ENCODE measurements at regions not wholly inside any gene's neighbourhood (a gene's known extent, or its start where the extent isn't known, plus 50 kb on each side); places are given as distances from the start of the nearest gene placed in this dataset.

DNA sequence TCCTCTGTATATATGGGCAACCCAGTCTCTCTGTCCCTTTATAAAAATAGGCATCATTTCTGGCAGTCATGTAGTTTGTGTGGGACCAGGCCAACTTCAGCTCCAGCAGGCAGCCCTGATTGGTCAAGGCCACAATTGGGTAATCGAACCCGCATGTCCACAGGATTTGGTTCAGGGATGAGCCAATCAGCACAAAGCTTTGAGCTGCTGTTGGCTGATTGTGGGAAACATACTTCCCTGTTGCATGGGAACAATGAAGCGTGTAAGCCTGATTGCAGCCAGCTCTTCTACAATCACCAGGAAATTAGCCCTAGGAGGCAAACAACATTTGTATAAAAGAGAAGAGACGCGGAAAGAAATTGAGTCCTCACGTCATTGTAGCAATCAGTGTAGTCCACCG, 328.6 kb downstream of the PCNX1 start:
- no peak for DNase-seq (ENCODE audit: low read depth, low spot score)
- Mint-ChIP-seq H3K4me3 (no peak overlapping the region), H3K9me3 (no peaks in the 10 kb centered on the region), H3K36me3 (ENCODE audit: low read depth) (no peaks in the 10 kb centered on the region), H3K4me1 (peaks cover 12% of the 10 kb centered on the region), H3K27me3 (ENCODE audit: low read depth) (no peaks in the 10 kb centered on the region), H3K27ac (ENCODE audit: unreplicated experiment) (no peak overlapping the region)
- TF ChIP-seq, protein P1, sequence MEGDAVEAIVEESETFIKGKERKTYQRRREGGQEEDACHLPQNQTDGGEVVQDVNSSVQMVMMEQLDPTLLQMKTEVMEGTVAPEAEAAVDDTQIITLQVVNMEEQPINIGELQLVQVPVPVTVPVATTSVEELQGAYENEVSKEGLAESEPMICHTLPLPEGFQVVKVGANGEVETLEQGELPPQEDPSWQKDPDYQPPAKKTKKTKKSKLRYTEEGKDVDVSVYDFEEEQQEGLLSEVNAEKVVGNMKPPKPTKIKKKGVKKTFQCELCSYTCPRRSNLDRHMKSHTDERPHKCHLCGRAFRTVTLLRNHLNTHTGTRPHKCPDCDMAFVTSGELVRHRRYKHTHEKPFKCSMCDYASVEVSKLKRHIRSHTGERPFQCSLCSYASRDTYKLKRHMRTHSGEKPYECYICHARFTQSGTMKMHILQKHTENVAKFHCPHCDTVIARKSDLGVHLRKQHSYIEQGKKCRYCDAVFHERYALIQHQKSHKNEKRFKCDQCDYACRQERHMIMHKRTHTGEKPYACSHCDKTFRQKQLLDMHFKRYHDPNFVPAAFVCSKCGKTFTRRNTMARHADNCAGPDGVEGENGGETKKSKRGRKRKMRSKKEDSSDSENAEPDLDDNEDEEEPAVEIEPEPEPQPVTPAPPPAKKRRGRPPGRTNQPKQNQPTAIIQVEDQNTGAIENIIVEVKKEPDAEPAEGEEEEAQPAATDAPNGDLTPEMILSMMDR (conservative IDR thresholded peaks at IDR 0.05) = no peak

DNA sequence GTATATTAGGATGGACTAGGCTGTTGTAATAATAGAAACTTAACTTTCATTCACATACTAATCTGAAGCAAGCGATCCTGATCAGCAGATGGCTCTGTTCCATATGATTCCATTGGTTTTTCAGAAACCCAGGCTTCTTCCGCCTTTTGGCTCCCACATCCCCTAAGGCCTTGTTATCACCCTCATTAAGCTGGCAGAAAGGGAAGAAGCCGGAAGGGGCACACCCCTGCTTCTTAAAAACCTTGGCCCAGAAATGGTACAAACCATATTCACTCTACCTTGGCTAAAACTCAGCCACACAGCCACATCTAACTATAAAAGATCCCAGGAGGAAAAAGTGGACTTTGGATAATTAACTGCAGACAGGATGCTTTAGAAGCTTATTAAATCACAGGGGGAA, 329.2 kb downstream of the PCNX1 start:
- no peaks in the 10 kb centered on the region for H3K27me3 Mint-ChIP-seq (ENCODE audit: low read depth)
- H3K27ac Mint-ChIP-seq (ENCODE audit: unreplicated experiment) = no peak overlapping the region
- TF ChIP-seq, protein P1 (conservative IDR thresholded peaks at IDR 0.05) = no peak
- H3K9me3 Mint-ChIP-seq = no peaks in the 10 kb centered on the region
- no peak overlapping the region for H3K4me3 Mint-ChIP-seq
- peaks cover 12% of the 10 kb centered on the region for H3K4me1 Mint-ChIP-seq
- no peaks in the 10 kb centered on the region for H3K36me3 Mint-ChIP-seq (ENCODE audit: low read depth)
- DNase-seq (ENCODE audit: low read depth, low spot score) = no peak

DNA sequence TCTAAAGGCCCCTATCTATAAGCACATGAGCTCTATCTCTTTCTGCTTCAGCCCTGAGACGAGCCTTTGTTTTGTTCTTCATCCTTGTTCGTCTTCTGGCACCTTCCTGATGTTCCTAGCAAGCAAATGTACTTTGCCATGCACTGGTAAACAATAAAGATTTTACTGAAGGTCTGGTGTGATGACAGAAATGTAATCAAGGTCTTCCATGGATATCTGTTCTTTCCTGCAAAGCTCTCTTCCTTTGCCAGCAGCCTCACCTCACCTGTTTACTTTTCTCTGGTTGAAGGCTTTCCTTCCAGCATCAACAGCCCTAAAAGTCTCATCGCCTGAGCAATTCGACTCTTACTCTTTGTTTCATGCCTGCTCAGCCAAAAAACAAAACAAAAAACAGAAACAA, 330.3 kb downstream of the PCNX1 start:
- Mint-ChIP-seq H3K4me1 (peaks cover 12% of the 10 kb centered on the region), H3K27ac (ENCODE audit: unreplicated experiment) (no peak overlapping the region), H3K36me3 (ENCODE audit: low read depth) (no peaks in the 10 kb centered on the region), H3K27me3 (ENCODE audit: low read depth) (no peaks in the 10 kb centered on the region), H3K9me3 (no peaks in the 10 kb centered on the region), H3K4me3 (no peak overlapping the region)
- TF ChIP-seq, protein P1 (conservative IDR thresholded peaks at IDR 0.05) = no peak
- no peak for DNase-seq (ENCODE audit: low read depth, low spot score)

DNA sequence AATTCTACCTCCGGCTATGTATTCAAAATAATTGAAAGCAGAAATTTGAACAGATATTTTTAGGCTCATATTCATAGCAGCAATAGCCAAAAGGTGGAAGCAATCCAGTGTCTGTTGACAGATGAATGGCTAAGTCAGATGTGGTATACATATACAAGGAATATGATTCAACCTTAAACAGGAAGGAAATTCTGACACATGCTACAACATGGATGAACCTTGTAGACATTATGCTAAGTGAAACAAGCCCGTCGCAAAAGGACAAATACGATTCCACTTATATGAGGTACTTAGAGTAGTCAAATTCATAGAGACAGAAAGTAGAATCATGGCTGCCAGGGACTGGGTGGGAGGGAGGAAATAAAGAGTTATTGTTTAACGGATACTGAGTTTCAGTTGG, 331.6 kb downstream of the PCNX1 start:
- H3K4me3 Mint-ChIP-seq = no peak overlapping the region
- no peaks in the 10 kb centered on the region for H3K27me3 Mint-ChIP-seq (ENCODE audit: low read depth)
- no peaks in the 10 kb centered on the region for H3K36me3 Mint-ChIP-seq (ENCODE audit: low read depth)
- TF ChIP-seq, protein P1 (conservative IDR thresholded peaks at IDR 0.05) = no peak
- DNase-seq (ENCODE audit: low read depth, low spot score) = no peak
- peaks cover 12% of the 10 kb centered on the region for H3K4me1 Mint-ChIP-seq
- H3K27ac Mint-ChIP-seq (ENCODE audit: unreplicated experiment) = no peak overlapping the region
- no peaks in the 10 kb centered on the region for H3K9me3 Mint-ChIP-seq

DNA sequence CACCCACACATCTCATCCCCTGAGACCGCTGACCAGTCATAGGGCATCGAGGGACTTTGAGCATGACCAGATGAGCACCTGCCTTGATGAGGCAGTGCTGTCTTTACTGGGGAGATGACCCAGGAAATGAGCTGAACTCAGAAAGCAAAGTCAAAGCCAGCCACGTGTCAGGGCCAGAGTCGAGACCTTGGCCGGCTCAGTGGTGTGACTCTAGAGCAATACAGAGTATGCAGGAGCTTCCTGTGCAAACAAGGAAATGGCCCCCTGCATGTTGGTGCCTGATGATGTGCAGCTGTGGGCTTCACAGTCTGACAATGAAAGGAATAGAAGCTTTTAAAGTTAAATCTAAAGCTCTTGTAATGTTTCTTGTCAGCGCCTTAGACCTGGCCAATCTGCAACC, 332.9 kb downstream of the PCNX1 start:
- TF ChIP-seq, protein P1 (conservative IDR thresholded peaks at IDR 0.05) = no peak
- DNase-seq (ENCODE audit: low read depth, low spot score) = no peak
- no peaks in the 10 kb centered on the region for H3K27me3 Mint-ChIP-seq (ENCODE audit: low read depth)
- H3K27ac Mint-ChIP-seq (ENCODE audit: unreplicated experiment) = no peak overlapping the region
- H3K9me3 Mint-ChIP-seq = no peaks in the 10 kb centered on the region
- H3K4me3 Mint-ChIP-seq = no peak overlapping the region
- peaks cover 12% of the 10 kb centered on the region for H3K4me1 Mint-ChIP-seq
- no peaks in the 10 kb centered on the region for H3K36me3 Mint-ChIP-seq (ENCODE audit: low read depth)

Data from neural crest cell (in vitro differentiated cells).